ENCODE measurements at regions not wholly inside any gene's neighbourhood (a gene's known extent, or its start where the extent isn't known, plus 50 kb on each side); places are given as distances from the start of the nearest gene placed in this dataset.

DNA sequence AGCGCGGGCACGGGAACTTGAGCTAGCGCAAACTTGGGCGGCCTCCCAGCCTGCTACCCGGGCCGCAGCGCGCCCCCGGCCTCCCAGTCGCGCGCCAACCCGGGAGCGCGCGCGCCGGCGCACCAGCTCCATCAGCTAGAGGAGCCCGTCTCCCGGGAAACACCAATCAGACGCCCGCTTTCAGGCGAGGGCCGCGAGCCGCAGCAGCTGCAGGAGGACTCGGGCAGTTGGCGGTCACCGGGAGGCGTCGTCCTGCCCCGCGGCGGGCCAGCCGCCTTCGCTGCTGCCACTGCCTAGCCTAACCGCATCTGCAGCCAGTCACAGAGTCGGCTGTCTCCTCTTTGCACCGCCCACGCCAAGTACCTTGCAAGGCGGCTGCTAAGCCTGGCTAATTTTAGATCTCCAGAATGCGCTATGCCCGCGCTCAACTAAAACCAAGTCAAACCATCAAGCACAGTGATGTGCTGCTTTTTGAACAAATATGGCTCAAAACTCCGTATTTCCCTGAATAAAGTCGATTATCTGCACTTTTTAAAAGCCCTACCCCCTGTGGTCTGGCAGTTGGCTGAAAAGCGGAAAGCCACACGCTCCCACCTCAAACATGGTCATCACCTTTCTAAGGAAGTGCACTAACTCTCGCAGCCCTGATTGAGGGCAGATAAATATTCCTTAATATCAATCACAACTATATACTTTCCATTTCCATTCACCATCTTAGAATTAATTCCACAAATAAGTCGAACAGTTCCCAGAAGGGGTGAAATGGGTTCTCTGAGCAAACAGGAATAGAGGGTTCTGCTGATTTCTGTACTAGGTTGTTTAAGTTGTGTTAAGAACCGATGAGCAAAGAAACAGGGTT, 221.8 kb downstream of the MEF2C start:
- H3K9me3 Mint-ChIP-seq = peaks cover 0 to 64% (median 27%) of the 10 kb centered on the region in 11 donors
- CTCF ChIA-PET = no interaction called here
- peak overlapping the region in 9 of 10 donors; percentile 43 to 82 (median 62) for H3K4me3 Mint-ChIP-seq
- POLR2A ChIA-PET = interaction anchor here (0.6 to 1.4 kb wide), 2 partner anchors 13 to 391 kb away, joined by 3 to 4 read pairs; no protein-coding TSS in a partner anchor
- no peak overlapping the region for H3K27ac ChIP-seq (ENCODE audit: low read depth, low read length)
- DNase-seq = peak in 1 of 9 donors; percentile 57
- peaks cover 6 to 23% (median 19%) of the 10 kb centered on the region in 7 donors for H3K4me1 Mint-ChIP-seq
- intact Hi-C loops (cut with micrococcal nuclease) = loop anchor here (2.0 to 10.0 kb wide), 2 partner anchors 14 to 396 kb away; partner anchors contain the start of gene TMEM161B (in 1 of the 2)
- H3K36me3 Mint-ChIP-seq = peaks cover 0 to 4% (median 0%) of the 10 kb centered on the region in 5 donors
- H3K27me3 ChIP-seq (ENCODE audit: control insufficient read depth in 2 of 2, insufficient read depth in 2 of 2, low read length in 2 of 2) = peaks cover 19 to 25% of the 10 kb centered on the region in 2 donors
- H3K36me3 ChIP-seq (ENCODE audit: control insufficient read depth in 2 of 3, insufficient read depth in 3 of 3, low read length in 3 of 3) = no peaks in the 10 kb centered on the region
- peaks cover 3 to 6% of the 10 kb centered on the region in 2 donors for H3K4me1 ChIP-seq (ENCODE audit: control insufficient read depth in 2 of 2, insufficient read depth in 2 of 2, low read length in 2 of 2)
- H3K4me3 ChIP-seq (ENCODE audit: low read length) = peak overlapping the region; percentile 15
- H3K27me3 Mint-ChIP-seq = peaks cover 69 to 82% (median 78%) of the 10 kb centered on the region in 5 donors
- ATAC-seq = peak; percentile 38
- H3K27ac Mint-ChIP-seq = peak overlapping the region in 2 of 9 donors; percentile 28 to 44
- H3K9me3 ChIP-seq (ENCODE audit: control insufficient read depth in 2 of 3, low read length in 3 of 3) = peaks cover 0 to 6% (median 0%) of the 10 kb centered on the region in 3 experiments

DNA sequence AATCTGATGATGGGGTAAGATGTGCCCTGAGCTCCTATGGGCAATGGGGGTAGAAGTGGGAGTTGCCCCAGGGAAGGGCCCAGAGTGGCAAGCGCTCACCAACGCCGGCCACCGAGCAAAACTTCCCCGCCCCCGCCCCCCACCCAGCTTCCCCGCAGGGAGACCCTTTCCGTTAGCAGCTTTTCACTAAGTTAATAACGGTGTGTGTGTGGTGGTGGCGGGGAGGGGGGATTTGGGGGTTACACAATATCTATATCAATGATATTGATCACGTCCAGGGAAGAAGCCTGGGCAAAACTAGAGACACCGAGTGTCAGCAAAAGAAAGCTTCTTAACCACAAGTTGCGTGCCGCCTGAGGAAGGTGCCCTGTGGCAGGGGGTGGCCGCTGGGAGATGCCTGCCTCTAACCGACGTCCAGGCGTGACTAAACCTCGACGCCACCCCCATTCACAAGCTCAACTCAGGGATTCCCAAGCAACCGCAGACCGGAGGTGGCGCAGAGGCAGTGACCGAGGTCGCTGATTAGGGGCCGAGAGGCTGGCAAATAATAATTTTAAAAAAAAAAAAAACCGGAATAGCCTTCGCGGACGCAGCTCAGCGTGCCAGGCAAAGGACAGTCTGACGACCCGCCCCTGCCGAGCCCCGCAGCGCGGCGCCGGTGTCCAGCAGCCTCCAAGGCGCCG, 222.6 kb downstream of the MEF2C start:
- Histone ChIP-seq H3K36me3 (ENCODE audit: control insufficient read depth in 2 of 3, insufficient read depth in 3 of 3, low read length in 3 of 3) (no peaks in the 10 kb centered on the region), H3K9me3 (ENCODE audit: control insufficient read depth in 2 of 3, low read length in 3 of 3) (peaks cover 0 to 6% (median 0%) of the 10 kb centered on the region in 3 experiments), H3K27ac (ENCODE audit: low read depth, low read length) (no peak overlapping the region), H3K27me3 (ENCODE audit: control insufficient read depth in 2 of 2, insufficient read depth in 2 of 2, low read length in 2 of 2) (peaks cover 14 to 23% of the 10 kb centered on the region in 2 donors), H3K4me3 (ENCODE audit: low read length) (no peak overlapping the region), H3K4me1 (ENCODE audit: control insufficient read depth in 2 of 2, insufficient read depth in 2 of 2, low read length in 2 of 2) (peaks cover 0 to 3% of the 10 kb centered on the region in 2 donors)
- Mint-ChIP-seq H3K4me1 (peaks cover 5 to 15% (median 13%) of the 10 kb centered on the region in 7 donors), H3K36me3 (peaks cover 0 to 4% (median 0%) of the 10 kb centered on the region in 5 donors), H3K9me3 (peaks cover 0 to 57% (median 27%) of the 10 kb centered on the region in 11 donors), H3K4me3 (peak overlapping the region in 9 of 10 donors; percentile 18 to 71 (median 57)), H3K27me3 (peaks cover 61 to 78% (median 71%) of the 10 kb centered on the region in 5 donors), H3K27ac (peak overlapping the region in 2 of 9 donors; percentile 34 to 62)
- intact Hi-C loops (cut with micrococcal nuclease) = loop anchor here (2.0 to 10.0 kb wide), 2 partner anchors 14 to 396 kb away; partner anchors contain the start of gene TMEM161B (in 1 of the 2)
- CTCF ChIA-PET = interaction anchor here (0.7 kb wide), 1 partner anchor 171 kb away, joined by 3 read pairs; no protein-coding TSS in a partner anchor
- POLR2A ChIA-PET = interaction anchor here (0.6 to 1.4 kb wide), 2 partner anchors 14 to 390 kb away, joined by 3 to 4 read pairs; no protein-coding TSS in a partner anchor
- no peak for ATAC-seq
- no peak for DNase-seq

DNA sequence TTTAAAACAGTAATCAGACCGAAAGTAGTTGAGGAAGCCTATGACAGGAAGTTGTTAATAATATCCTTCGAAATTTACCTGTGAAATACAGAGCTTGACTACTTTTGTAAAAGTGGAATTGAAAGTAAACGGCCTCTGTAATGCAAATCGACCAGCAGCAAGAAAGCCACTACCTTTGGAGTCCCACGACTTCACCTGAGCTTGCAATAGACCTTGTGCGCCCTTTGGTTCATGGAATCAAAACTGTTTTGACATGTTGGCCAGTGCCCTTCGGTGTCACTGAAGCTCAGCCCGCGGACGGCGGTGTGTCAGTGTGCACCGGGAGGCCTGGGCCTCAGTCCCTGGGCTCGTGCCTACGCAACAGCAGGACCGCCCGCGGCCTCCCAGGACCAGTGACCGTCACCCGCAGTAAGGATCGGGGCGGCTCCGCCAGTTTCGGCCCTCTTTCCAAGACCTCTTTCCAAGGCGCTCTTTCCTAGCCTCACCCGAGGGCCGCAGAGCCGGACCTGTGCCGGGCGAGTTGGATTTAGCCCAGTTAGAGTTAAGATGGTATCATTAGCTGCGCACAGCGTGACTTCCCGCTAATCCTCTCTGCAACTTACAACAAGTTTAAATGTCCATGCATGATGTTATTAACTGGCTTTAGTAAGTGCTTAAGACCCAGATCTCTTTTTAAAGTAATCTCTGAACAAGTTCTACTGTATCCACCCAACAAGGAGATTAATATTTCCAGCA, 223.3 kb downstream of the MEF2C start:
- POLR2A ChIA-PET = interaction anchor here (1.4 kb wide), 1 partner anchor 15 kb away, joined by 4 read pairs; no protein-coding TSS in a partner anchor

DNA sequence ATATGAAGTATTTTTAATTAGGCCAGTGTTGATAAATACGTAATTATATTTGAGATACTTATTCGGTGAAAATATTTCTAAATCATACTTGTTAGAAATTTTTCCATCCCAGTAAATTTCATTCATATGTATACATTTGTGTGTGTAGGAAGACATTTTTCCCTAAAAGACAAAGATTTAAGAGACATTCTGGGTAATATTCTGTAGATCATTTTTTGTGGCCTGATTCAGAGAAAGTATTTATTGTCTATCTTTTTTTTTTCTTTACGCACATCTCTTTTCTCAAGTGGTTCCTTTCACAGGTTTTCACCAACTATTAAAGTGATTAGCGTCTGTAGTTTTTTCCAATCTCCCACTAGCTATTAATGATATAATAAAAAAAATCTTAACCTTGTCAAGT, 224.1 kb downstream of the MEF2C start:
- H3K27me3 Mint-ChIP-seq = peaks cover 46 to 75% (median 58%) of the 10 kb centered on the region in 5 donors
- ChIA-PET POLR2A (no interaction called here), CTCF (interaction anchor here (1.0 kb wide), 1 partner anchor 32 kb away, joined by 3 read pairs; no protein-coding TSS in a partner anchor)
- H3K27ac Mint-ChIP-seq = no peak overlapping the region
- Histone ChIP-seq H3K9me3 (ENCODE audit: control insufficient read depth in 2 of 3, low read length in 3 of 3) (peaks cover 0 to 6% (median 0%) of the 10 kb centered on the region in 3 experiments), H3K36me3 (ENCODE audit: control insufficient read depth in 2 of 3, insufficient read depth in 3 of 3, low read length in 3 of 3) (no peaks in the 10 kb centered on the region), H3K27ac (ENCODE audit: low read depth, low read length) (no peak overlapping the region), H3K4me3 (ENCODE audit: low read length) (no peak overlapping the region), H3K4me1 (ENCODE audit: control insufficient read depth in 2 of 2, insufficient read depth in 2 of 2, low read length in 2 of 2) (peaks cover 0 to 3% of the 10 kb centered on the region in 2 donors), H3K27me3 (ENCODE audit: control insufficient read depth in 2 of 2, insufficient read depth in 2 of 2, low read length in 2 of 2) (peaks cover 14 to 18% of the 10 kb centered on the region in 2 donors)
- H3K4me1 Mint-ChIP-seq = peaks cover 5 to 14% (median 13%) of the 10 kb centered on the region in 7 donors
- H3K36me3 Mint-ChIP-seq = peaks cover 0 to 4% (median 0%) of the 10 kb centered on the region in 5 donors
- intact Hi-C loops (cut with micrococcal nuclease) = no loop called here
- no peak overlapping the region for H3K4me3 Mint-ChIP-seq
- H3K9me3 Mint-ChIP-seq = peaks cover 0 to 41% (median 20%) of the 10 kb centered on the region in 11 donors
- DNase-seq (no peak), ATAC-seq (no peak)

More for the DNA sequence above, 223.3 kb downstream of the MEF2C start:
- Histone ChIP-seq H3K27ac (ENCODE audit: low read depth, low read length) (no peak overlapping the region), H3K36me3 (ENCODE audit: control insufficient read depth in 2 of 3, insufficient read depth in 3 of 3, low read length in 3 of 3) (no peaks in the 10 kb centered on the region), H3K4me3 (ENCODE audit: low read length) (no peak overlapping the region), H3K9me3 (ENCODE audit: control insufficient read depth in 2 of 3, low read length in 3 of 3) (peaks cover 0 to 6% (median 0%) of the 10 kb centered on the region in 3 experiments), H3K27me3 (ENCODE audit: control insufficient read depth in 2 of 2, insufficient read depth in 2 of 2, low read length in 2 of 2) (peaks cover 14 to 18% of the 10 kb centered on the region in 2 donors), H3K4me1 (ENCODE audit: control insufficient read depth in 2 of 2, insufficient read depth in 2 of 2, low read length in 2 of 2) (peaks cover 0 to 3% of the 10 kb centered on the region in 2 donors)
- Mint-ChIP-seq H3K4me1 (peaks cover 5 to 14% (median 13%) of the 10 kb centered on the region in 7 donors), H3K9me3 (peaks cover 0 to 50% (median 22%) of the 10 kb centered on the region in 11 donors), H3K4me3 (peak overlapping the region in 9 of 10 donors; percentile 18 to 71 (median 54)), H3K27ac (peak overlapping the region in 2 of 9 donors; percentile 34 to 62), H3K27me3 (peaks cover 54 to 78% (median 64%) of the 10 kb centered on the region in 5 donors), H3K36me3 (peaks cover 0 to 4% (median 0%) of the 10 kb centered on the region in 5 donors)
- DNase-seq = no peak
- CTCF ChIA-PET = interaction anchor here (0.7 to 1.0 kb wide), 2 partner anchors 31 to 170 kb away, joined by 3 read pairs; no protein-coding TSS in a partner anchor
- intact Hi-C loops (cut with micrococcal nuclease) = loop anchor here (2.0 to 10.0 kb wide), 2 partner anchors 15 to 395 kb away; partner anchors contain the start of gene TMEM161B (in 1 of the 2)
- no peak for ATAC-seq

DNA sequence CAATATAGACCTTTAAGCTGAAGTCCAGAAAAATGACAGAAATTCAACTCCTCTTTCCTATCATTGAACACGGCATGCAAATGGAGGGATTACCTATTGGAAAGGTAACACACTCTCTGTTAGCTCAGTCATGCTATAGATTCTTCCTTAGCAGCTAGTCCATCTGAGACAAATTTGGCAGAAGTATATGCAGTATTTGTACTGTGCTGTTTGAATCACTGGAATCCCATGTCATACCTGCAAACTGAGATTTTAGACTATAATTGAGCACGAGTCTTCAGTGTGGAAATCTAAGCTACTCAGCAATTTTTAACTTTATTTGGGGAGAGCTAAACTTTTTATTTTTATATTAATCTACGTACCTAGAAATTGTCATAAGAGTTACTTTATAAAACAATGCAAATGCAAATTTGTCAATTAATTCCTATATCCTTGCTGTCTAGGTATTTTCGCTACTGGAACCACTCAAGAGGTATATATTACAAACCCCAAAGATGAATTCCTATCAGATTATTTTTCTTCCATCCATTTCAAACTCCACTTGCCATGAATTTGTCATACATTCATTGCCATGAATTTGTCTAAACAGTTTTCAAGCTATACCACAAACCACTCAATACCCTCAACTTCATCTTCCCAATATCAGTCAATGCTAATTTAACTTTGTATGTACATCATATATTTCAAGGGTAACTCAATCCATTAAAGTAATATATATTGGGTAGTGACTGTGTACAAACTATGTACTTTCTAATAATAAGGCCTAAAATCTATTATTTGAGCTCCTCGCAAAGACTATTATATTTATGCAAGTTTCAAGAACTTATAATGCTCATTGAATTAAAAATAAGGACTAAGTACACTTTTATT, 224.8 kb downstream of the MEF2C start:
- CTCF ChIA-PET = no interaction called here
- H3K27ac Mint-ChIP-seq = no peak overlapping the region
- peaks cover 0 to 3% of the 10 kb centered on the region in 2 donors for H3K4me1 ChIP-seq (ENCODE audit: control insufficient read depth in 2 of 2, insufficient read depth in 2 of 2, low read length in 2 of 2)
- intact Hi-C loops (cut with micrococcal nuclease) = no loop called here
- DNase-seq (no peak), ATAC-seq (no peak)
- no peak overlapping the region for H3K27ac ChIP-seq (ENCODE audit: low read depth, low read length)
- H3K4me1 Mint-ChIP-seq = peaks cover 5 to 14% (median 13%) of the 10 kb centered on the region in 7 donors
- H3K4me3 Mint-ChIP-seq = no peak overlapping the region
- peaks cover 0 to 34% (median 13%) of the 10 kb centered on the region in 11 donors for H3K9me3 Mint-ChIP-seq
- POLR2A ChIA-PET = no interaction called here
- H3K9me3 ChIP-seq (ENCODE audit: control insufficient read depth in 2 of 3, low read length in 3 of 3) = peaks cover 0 to 6% (median 0%) of the 10 kb centered on the region in 3 experiments
- peaks cover 0 to 4% (median 0%) of the 10 kb centered on the region in 5 donors for H3K36me3 Mint-ChIP-seq
- peaks cover 14 to 18% of the 10 kb centered on the region in 2 donors for H3K27me3 ChIP-seq (ENCODE audit: control insufficient read depth in 2 of 2, insufficient read depth in 2 of 2, low read length in 2 of 2)
- H3K36me3 ChIP-seq (ENCODE audit: control insufficient read depth in 2 of 3, insufficient read depth in 3 of 3, low read length in 3 of 3) = no peaks in the 10 kb centered on the region
- H3K4me3 ChIP-seq (ENCODE audit: low read length) = no peak overlapping the region
- H3K27me3 Mint-ChIP-seq = peaks cover 40 to 67% (median 54%) of the 10 kb centered on the region in 5 donors

All from naive thymus-derived CD4-positive, alpha-beta T cell (primary cell).